GM18511 (cell line): ENCODE measurements at regions not wholly inside any gene's neighbourhood (a gene's known extent, or its start where the extent isn't known, plus 50 kb on each side); places are given as distances from the start of the nearest gene placed in this dataset.
"Not testable (repeated sequence)": the region's sequence is repeated elsewhere in the genome, so short reads cannot be mapped to it uniquely, and the experiment has no call there.

ENCODE experiments used
- ATAC-seq: cut with Tn5 transposase; IDR thresholded peaks from one replicate; pipeline ENCODE4 v1.9.1; 2021; ENCODE audit warnings: mild to moderate bottlenecking, moderate library complexity; ENCODE audit not compliant: unreplicated experiment

DNA sequence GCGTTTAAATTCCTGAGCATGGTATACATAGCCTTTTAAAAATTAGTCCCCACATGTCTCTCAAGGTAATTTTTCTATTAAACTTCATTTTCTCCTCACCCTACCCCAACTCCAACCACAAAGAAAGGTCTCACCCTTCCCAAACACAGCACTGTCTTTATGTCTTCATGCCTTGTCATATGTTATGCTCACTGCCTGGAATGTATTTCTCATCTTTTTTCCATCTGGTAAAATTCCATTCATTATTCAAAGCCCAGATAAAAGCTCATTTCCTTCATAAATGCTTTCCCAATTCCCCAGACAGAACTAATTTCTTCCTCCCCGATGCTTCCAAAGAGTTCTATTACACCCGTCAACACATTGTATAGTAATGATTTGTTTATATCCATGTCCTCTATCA, 302.0 kb downstream of the ALDH8A1 start:
- ATAC-seq = no peak

DNA sequence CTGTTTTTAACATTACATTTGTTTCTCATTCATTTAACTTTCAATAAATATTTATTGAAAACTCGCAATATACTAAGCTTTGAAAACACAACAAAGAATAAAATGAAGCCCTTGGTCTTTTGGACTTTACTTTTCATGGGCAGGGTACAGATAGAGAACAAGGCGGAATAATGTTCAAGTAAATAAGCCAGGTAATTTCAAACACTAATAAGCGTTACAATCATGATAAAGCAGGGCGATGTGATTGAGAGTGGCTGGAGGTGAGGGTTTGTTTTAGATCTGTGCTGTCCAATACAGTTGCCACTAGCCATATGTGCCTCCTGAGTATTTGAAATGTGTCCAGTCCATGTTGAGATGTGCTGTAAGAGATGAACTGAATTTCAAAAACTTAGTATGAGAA, 307.1 kb downstream of the ALDH8A1 start:
- ATAC-seq = no peak

- no peak for ATAC-seq
Observed at GRCh38 chr6:134642279-134642678, 307.6 kb downstream of the ALDH8A1 start.

GRCh38 chr6:134640975-134641429, 308.9 kb downstream of the ALDH8A1 start:
- peak; percentile 84 for ATAC-seq

DNA sequence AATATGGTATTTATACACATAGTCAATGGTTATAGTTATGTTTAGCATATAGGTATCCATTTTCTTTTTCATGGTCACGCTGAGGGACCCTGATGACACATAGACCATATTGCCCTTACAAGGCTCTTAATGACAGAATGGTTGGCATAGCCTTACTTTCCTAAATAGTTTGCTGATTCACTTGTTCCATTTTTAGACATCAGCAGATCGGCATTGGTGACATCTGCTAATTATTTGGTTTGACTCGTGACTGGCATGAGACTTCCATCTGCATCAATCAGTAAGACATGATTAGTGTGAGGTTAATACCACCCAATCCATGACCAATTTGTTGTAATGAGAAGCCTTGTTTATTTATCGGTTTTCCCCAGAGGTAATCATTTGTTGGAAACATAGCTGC, 309.7 kb downstream of the ALDH8A1 start:
- no peak for ATAC-seq

DNA sequence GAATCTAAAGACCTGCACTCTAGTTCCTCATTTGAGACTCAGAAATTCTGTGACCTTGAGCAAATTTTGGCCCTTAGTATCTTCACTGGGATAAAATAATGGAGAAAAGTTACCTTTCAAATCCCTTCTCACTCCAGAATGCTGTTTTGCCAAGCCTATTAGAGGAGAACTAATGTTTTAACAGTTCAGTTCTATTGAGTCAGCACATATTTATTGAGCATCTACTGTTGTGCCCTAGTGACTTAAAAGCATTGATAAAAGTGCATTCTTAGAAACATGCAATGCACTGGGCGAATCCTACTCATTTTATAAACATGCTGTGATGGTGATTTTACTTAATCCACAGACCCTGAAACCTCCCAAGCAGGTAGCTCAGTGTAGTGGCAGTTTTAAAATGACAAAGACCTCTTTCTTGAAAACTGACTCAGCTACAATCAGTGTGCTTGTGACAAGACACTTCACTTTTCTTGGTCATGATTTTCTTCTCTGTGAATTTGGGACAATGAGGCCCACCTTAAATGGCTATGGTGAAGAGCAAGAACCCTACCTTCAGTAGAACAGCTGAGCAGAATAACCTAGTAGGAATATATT, 312.0 kb downstream of the ALDH8A1 start:
- ATAC-seq = no peak

GRCh38 chr6:134637282-134637681, 312.6 kb downstream of the ALDH8A1 start:
- ATAC-seq = no peak

DNA sequence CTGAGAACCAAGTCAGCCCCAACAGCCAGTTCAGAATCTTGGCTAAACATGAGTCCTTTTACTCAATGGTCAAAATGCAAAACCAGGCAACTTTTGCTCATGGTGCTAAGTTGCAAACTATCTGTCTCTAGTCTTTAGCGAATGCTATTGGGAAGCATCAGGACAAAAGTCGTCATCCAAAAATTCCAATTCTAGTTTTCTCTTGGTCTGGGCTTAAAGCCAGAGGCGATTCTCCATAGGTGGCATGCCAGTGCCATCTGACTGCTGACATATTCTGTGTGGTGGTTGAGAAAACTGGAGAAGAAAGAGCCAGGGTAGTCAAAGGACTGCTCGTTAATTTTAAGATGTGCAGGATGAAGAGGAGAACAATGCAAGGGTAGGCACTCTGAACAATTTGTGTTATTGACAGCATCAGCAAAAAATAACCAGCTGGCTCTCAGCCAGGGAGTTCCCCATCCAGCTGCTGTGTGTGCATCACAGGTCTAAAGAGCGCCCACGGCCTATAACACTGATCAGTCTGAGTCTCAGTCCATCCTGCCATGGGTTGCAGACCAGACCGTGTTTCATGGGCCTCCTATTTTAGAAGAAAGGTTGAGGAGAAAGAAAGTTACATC, 313.6 kb downstream of the ALDH8A1 start:
- no peak for ATAC-seq

- ATAC-seq = no peak
Observed at GRCh38 chr6:134634966-134635365, 314.9 kb downstream of the ALDH8A1 start.

GRCh38 chr6:134634466-134634865, 315.4 kb downstream of the ALDH8A1 start:
- no peak for ATAC-seq

- ATAC-seq = not testable (repeated sequence)
Observed at GRCh38 chr6:134632982-134633940, 315.3 kb upstream of the SGK1 start.

GRCh38 chr6:134632024-134632423, 314.1 kb upstream of the SGK1 start:
- ATAC-seq = no peak

DNA sequence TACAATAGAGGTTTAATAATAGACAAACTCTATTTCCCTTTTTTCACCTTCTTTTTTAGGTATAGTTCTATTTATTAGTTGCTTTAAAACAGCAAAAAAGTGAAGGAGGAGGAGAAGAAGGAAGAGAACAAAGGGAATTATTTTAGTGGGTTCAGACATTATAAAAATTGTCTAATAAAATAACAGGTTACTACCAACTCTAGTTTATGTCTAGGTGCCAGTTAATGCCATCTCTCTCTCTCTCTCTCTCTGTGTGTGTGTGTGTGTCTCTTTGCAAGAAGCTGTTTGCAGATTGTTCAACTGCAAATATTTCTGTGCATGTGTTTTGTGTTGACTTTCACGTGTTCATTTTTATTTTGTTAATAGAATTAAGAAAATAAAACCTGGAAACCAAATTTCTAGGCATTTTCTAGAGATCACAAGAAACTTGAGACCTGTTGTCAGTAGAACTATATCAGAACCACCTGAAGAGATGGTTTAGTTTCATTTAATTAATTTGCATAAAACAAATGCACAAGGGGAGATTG, 313.5 kb upstream of the SGK1 start:
- ATAC-seq = no peak

DNA sequence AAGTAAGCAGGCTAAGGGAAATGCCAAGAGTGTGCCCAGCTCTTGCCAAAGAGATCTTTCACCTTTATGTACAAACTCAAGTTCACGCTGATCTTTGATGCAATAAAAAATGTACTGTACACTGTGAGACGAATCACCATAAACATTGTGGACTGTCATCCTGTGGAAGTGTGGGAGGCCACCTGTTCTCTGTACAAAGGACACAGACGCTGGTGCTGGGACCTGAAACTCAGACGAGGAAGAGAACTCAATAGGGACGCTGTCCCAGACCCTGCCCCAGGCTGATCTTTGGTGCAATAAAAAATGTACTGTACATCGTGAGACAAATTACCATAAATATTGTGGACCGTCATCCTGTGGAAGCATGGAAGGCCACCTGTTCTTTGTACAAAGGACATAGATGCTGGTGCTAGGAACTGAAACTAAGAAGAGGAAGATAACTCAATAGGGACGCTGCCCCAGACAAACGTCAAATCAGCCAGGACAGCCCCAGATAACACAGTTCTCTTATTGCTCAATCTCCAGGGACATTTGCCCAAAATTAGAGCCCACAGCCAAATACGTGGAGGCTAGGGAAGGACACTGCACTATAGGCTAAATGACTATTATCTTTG, 312.7 kb upstream of the SGK1 start:
- ATAC-seq = no peak

DNA sequence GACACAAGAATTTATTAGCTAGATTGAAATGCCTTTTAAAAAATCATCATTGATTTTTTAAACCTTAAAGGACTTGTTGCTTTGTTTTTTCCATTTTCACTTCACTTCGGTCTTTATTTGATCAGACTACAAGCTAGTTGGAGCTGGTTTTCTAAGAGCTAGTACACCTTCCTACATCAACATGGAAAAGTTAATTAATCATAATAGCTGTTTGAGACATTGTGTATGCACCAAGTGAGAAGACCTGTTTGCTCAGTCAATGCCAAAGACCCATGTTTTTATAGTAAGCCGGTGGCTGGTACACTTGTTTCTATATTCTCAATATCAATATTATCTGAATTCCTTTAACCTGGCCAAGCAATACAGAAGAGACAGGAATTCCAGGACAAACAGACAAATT, 310.2 kb upstream of the SGK1 start:
- ATAC-seq = no peak

DNA sequence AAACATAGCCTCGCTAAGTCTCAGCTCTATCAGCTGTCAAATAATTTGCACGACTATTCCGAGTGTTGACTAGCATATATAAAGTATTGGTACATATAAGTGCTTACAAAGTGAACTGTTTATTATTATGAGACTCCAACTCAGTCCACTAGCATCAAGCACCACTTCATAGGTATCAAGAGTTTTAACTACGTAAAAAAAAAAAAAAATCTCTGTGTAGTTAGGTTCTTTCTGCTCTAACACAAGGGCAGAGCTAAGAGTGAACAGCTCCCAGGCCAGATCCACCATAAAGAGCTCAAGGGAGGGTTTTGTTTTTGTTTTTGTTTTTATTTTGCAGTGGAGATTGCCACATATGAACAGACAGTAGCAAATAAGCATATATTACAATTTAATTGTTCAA, 309.8 kb upstream of the SGK1 start:
- no peak for ATAC-seq

GRCh38 chr6:134626589-134626988, 308.7 kb upstream of the SGK1 start:
- ATAC-seq = no peak

- no peak for ATAC-seq
Observed at GRCh38 chr6:134626086-134626485, 308.2 kb upstream of the SGK1 start.

DNA sequence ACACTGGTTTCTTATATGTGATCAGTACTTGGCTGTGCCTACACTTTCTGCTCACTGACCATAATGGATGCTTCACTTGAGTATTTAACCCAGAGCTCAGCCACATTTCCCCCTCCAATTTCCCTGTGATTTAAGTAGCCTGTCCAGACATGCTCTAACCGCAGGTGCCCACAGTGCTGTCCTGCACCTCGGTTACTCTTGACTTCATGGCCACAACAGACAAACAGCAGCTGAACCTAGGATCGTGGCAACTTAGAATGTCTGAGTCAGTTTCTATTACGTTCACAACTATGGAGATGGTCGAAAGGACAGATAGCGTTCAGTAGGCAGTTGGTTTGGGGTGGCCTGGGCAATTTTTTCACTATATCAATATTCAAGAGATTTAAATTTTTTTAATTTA, 306.9 kb upstream of the SGK1 start:
- no peak for ATAC-seq

- ATAC-seq = no peak
Observed at GRCh38 chr6:134623401-134623800, 305.5 kb upstream of the SGK1 start.
